ENCODE measurements at regions not wholly inside any gene's neighbourhood (a gene's known extent, or its start where the extent isn't known, plus 50 kb on each side); places are given as distances from the start of the nearest gene placed in this dataset.

DNA sequence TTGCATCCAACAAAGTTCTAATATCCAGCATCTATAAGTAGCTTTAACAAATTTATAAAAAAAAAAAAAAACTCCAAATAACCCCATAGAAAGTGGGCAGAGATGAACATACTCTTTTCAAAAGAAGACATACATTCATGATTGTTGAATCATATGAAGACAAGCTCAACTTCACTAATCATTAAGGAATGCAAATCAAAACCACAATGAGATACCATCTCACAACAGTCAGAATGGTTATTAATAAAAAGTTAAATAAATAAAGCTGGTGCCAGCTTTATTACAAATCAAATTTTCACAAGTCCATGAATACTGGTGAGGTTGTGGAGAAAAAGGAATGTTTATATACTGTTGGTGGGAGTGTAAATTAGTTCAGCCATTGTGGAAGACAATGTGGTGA lies 592.0 kb downstream of the IQCM start:
- H3K27ac ChIP-seq: no peak overlapping the region
- intact Hi-C loops (cut with DNase I; ENCODE audit: low total_unique reads) (no loop called here), in situ Hi-C loops (cut with MboI; ENCODE audit: low sequenced_read_pairs in 4 of 4) (no loop called here)
- DNase-seq: no peak
- no peaks in the 10 kb centered on the region for H3K4me1 ChIP-seq
- H3K9me3 ChIP-seq: no peaks in the 10 kb centered on the region
- H3K27me3 ChIP-seq: no peaks in the 10 kb centered on the region
- H3K36me3 ChIP-seq: no peaks in the 10 kb centered on the region
- no peak overlapping the region for H3K4me3 ChIP-seq
- ATAC-seq: no peak
- TF ChIP-seq POLR2A (IDR thresholded peaks at IDR 0.05): no peak
- TF ChIP-seq, protein P1, sequence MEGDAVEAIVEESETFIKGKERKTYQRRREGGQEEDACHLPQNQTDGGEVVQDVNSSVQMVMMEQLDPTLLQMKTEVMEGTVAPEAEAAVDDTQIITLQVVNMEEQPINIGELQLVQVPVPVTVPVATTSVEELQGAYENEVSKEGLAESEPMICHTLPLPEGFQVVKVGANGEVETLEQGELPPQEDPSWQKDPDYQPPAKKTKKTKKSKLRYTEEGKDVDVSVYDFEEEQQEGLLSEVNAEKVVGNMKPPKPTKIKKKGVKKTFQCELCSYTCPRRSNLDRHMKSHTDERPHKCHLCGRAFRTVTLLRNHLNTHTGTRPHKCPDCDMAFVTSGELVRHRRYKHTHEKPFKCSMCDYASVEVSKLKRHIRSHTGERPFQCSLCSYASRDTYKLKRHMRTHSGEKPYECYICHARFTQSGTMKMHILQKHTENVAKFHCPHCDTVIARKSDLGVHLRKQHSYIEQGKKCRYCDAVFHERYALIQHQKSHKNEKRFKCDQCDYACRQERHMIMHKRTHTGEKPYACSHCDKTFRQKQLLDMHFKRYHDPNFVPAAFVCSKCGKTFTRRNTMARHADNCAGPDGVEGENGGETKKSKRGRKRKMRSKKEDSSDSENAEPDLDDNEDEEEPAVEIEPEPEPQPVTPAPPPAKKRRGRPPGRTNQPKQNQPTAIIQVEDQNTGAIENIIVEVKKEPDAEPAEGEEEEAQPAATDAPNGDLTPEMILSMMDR (IDR thresholded peaks at IDR 0.05 in 4 of 5, conservative IDR thresholded peaks at IDR 0.05 in 1 of 5): no peak

DNA sequence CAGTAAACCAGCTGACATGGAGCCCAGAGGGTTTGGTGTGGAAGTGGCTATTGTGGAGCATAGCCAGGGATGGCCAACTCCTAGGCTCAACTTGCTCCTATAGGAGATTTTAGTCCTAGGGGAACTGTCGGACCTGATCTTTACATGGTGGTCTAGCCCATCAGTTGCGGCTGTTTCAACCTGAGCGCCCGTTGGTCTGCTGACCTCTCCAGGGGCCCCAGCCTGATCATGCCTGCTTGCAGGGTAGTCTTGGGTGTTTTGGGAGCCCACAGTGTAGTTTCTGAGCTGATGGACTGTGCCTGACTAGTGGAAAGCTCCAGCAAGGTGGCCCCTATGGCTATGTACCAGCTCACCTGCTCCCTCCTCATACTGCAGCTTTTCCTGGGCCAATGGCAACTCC lies 597.0 kb downstream of the IQCM start:
- in situ Hi-C loops (cut with MboI; ENCODE audit: low sequenced_read_pairs in 4 of 4) (no loop called here), intact Hi-C loops (cut with DNase I; ENCODE audit: low total_unique reads) (no loop called here)
- H3K9me3 ChIP-seq: no peaks in the 10 kb centered on the region
- no peaks in the 10 kb centered on the region for H3K27me3 ChIP-seq
- ATAC-seq: no peak
- H3K27ac ChIP-seq: no peak overlapping the region
- no peak for DNase-seq
- no peaks in the 10 kb centered on the region for H3K36me3 ChIP-seq
- no peak overlapping the region for H3K4me3 ChIP-seq
- no peak for TF ChIP-seq POLR2A (IDR thresholded peaks at IDR 0.05)
- TF ChIP-seq, protein P1 (IDR thresholded peaks at IDR 0.05 in 4 of 5, conservative IDR thresholded peaks at IDR 0.05 in 1 of 5): no peak
- H3K4me1 ChIP-seq: no peaks in the 10 kb centered on the region

DNA sequence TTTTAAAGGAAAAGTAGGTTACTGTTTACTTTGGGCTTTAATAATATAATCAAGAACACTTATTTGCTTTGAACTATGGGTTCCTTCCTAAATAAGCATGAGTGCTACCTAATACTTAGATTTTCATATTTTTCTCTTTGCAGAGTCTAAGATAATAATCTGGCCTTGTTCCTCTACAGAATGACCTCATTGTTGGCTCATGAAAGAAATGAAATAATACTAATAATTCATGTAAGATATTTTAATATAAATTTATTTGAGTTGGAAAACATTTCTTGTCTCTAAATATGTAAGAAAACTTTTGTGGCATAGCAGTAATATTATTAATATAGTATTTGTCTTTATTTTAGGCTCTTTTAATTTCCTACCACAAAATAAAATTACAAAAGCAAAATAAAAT lies 601.3 kb downstream of the IQCM start:
- Histone ChIP-seq H3K4me1 (no peaks in the 10 kb centered on the region), H3K27ac (no peak overlapping the region), H3K27me3 (no peaks in the 10 kb centered on the region), H3K4me3 (no peak overlapping the region), H3K9me3 (no peaks in the 10 kb centered on the region), H3K36me3 (no peaks in the 10 kb centered on the region)
- in situ Hi-C loops (cut with MboI; ENCODE audit: low sequenced_read_pairs in 4 of 4): no loop called here
- no peak for DNase-seq
- no peak for ATAC-seq
- no peak for TF ChIP-seq POLR2A (IDR thresholded peaks at IDR 0.05)
- TF ChIP-seq, protein P1 (IDR thresholded peaks at IDR 0.05 in 4 of 5, conservative IDR thresholded peaks at IDR 0.05 in 1 of 5): no peak
- intact Hi-C loops (cut with DNase I; ENCODE audit: low total_unique reads): no loop called here

DNA sequence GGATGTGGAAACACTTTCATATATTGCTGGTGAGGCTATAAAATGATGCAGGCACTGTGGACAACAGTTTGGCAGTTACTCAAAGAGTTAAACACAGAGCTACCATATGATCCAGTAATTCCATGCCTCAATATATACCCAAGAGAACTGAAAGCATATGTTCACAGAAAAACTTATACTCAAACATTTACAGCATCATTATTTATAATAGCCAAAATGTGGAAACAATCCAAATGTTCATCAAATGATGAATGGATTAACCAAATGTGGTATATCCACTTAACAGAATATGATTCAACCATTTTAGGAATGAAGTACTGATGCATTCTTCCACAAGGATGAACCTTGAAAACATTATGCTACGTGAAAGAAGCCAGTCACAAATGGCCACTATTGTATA lies 603.8 kb downstream of the IQCM start:
- no peak for ATAC-seq
- Histone ChIP-seq H3K36me3 (no peaks in the 10 kb centered on the region), H3K9me3 (no peaks in the 10 kb centered on the region), H3K4me1 (no peaks in the 10 kb centered on the region), H3K27ac (no peak overlapping the region), H3K27me3 (no peaks in the 10 kb centered on the region), H3K4me3 (no peak overlapping the region)
- intact Hi-C loops (cut with DNase I; ENCODE audit: low total_unique reads): no loop called here
- no peak for DNase-seq
- in situ Hi-C loops (cut with MboI; ENCODE audit: low sequenced_read_pairs in 4 of 4): no loop called here
- no peak for TF ChIP-seq POLR2A (IDR thresholded peaks at IDR 0.05)
- TF ChIP-seq, protein P1 (IDR thresholded peaks at IDR 0.05 in 4 of 5, conservative IDR thresholded peaks at IDR 0.05 in 1 of 5): no peak

DNA sequence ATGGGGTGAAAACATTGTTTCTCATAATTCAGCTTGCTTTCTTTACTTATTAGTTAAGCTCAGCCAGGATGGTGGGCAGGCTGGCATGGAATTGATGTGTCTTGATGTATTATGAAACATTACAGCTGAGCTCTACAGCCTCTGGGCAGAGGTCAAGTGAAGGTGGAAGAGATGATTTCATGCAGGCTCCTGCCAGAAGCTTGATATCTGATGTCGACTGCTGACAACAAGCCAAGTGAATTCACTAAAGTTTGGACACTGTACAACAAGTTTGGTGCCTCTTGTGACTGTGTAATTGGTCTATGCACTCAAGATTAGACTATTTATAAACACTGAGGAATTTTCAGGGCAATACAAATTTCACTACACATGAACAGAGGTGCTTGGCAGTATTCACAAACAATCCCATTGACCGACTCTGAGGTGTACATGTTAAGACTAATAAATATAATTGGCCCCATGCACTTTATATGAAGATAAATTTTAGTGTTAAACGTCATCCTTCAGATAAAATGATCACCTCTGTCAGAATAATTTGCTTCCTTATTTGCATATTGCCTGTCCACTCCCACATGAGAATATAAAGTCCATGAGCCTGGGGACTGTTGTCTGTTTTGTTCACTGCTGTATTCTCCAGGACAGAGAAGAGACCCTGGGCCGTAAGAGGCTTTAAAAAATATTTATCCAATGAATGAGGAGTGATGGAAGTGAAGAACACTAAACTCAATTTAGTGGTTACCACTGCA lies 612.2 kb downstream of the IQCM start:
- TF ChIP-seq, protein P1 (IDR thresholded peaks at IDR 0.05 in 4 of 5, conservative IDR thresholded peaks at IDR 0.05 in 1 of 5): no peak
- TF ChIP-seq POLR2A (IDR thresholded peaks at IDR 0.05): no peak
- Histone ChIP-seq H3K27me3 (no peaks in the 10 kb centered on the region), H3K4me1 (no peaks in the 10 kb centered on the region), H3K27ac (no peak overlapping the region), H3K9me3 (no peaks in the 10 kb centered on the region), H3K36me3 (no peaks in the 10 kb centered on the region), H3K4me3 (no peak overlapping the region)
- peak in 1 of 2 donors; percentile 41 for ATAC-seq
- DNase-seq: peak in 1 of 2 donors; percentile 10
- intact Hi-C loops (cut with DNase I; ENCODE audit: low total_unique reads): no loop called here
- in situ Hi-C loops (cut with MboI; ENCODE audit: low sequenced_read_pairs in 4 of 4): no loop called here

Data from gastrocnemius medialis (tissue), 4 donors.